GM12878 (cell line): ENCODE measurements at regions not wholly inside any gene's neighbourhood (a gene's known extent, or its start where the extent isn't known, plus 50 kb on each side); places are given as distances from the start of the nearest gene placed in this dataset.

ENCODE experiments used
- CTCF ChIP-seq, 3 experiments: IDR thresholded peaks in 2 of 3; conservative IDR thresholded peaks in 1 of 3; 2 replicates each; pipeline ENCODE4 v1.5.1; 2011; ENCODE audit warnings: low read depth in 3 of 3, low read length in 3 of 3, mild to moderate bottlenecking in 3 of 3, control low read depth in 2 of 3, moderate library complexity in 2 of 3, inconsistent platforms in 1 of 3, mixed read lengths in 1 of 3; ENCODE audit not compliant: control insufficient read depth in 2 of 3, insufficient read depth in 1 of 3; ENCODE audit errors: extremely low read depth in 1 of 3
- E2F8 ChIP-seq: fragments of 450-650 bp; IDR thresholded peaks from 2 replicates; pipeline ENCODE4 v1.6.1; 2018; ENCODE audit warnings: mild to moderate bottlenecking, low read depth, moderate library complexity; ENCODE audit not compliant: partially characterized antibody
- ESRRA ChIP-seq: IDR thresholded peaks from 2 replicates; pipeline ENCODE4 v1.6.1; 2012; ENCODE audit warnings: mild to moderate bottlenecking, low read length, improper control_type of control experiment
- EZH2 ChIP-seq: IDR thresholded peaks from 2 replicates; pipeline ENCODE4 v1.6.1; 2012; ENCODE audit warnings: low read depth, mild to moderate bottlenecking, control low read depth, inconsistent platforms, low read length, borderline replicate concordance; ENCODE audit not compliant: control insufficient read depth
- KAT2A ChIP-seq: conservative IDR thresholded peaks from 2 replicates; pipeline ENCODE4 v1.6.1; 2011; ENCODE audit warnings: low read depth, low read length; ENCODE audit not compliant: control insufficient read depth
- POLR2AphosphoS5 ChIP-seq: IDR thresholded peaks from 2 replicates; pipeline ENCODE4 v1.6.1; 2011; ENCODE audit warnings: mild to moderate bottlenecking, low read length, inconsistent platforms
- RAD21 ChIP-seq: IDR thresholded peaks from 2 replicates; pipeline ENCODE4 v1.6.1; 2011; ENCODE audit warnings: mild to moderate bottlenecking, low read depth, low read length, moderate library complexity; ENCODE audit not compliant: insufficient read depth
- RFX5 ChIP-seq: IDR thresholded peaks from 2 replicates; pipeline ENCODE4 v1.6.1; 2011; ENCODE audit warnings: low read depth, low read length, improper control_type of control experiment
- RUNX3 ChIP-seq: IDR thresholded peaks from 2 replicates; pipeline ENCODE4 v1.6.1; 2012; ENCODE audit warnings: low read length, inconsistent platforms
- SMC3 ChIP-seq: IDR thresholded peaks from 2 replicates; pipeline ENCODE4 v1.6.1; 2011; ENCODE audit warnings: low read length, improper control_type of control experiment, borderline replicate concordance

DNA sequence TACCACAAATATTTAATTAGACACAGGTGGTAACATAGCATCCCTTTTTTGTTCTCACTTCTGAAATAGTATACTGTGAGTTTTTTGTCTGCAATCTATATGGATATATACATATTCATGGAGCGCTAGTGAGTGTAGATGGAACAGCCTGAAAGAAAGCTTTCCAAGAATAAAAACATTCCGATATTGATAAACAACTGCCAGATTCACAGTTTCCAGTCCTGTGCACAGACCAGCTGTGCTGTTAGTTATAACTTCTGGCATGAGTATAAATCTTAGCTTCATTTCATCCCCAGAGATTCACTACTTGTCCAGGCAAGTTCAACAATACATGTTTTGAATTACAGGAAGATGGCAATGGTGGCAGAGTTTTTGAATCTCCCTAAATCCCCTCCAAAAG lies 467.1 kb upstream of the STEAP1 start:
- TF ChIP-seq CTCF (IDR thresholded peaks at IDR 0.05 in 2 of 3, conservative IDR thresholded peaks at IDR 0.05 in 1 of 3; ENCODE audit: control insufficient read depth in 2 of 3, extremely low read depth in 1 of 3, insufficient read depth in 1 of 3, low read depth in 3 of 3, low read length in 3 of 3) = no peak
- no peak for TF ChIP-seq KAT2A
- no peak for TF ChIP-seq SMC3
- TF ChIP-seq RAD21 = no peak
- TF ChIP-seq POLR2AphosphoS5 = no peak
- no peak for TF ChIP-seq E2F8
- TF ChIP-seq EZH2 = no peak
- TF ChIP-seq ESRRA = no peak
- no peak for TF ChIP-seq RFX5
- no peak for TF ChIP-seq RUNX3
